Activated CD8-positive, alpha-beta memory T cell treated with anti-CD3 and anti-CD28 coated beads, Interleukin-2, amount 50 U/mL, for 1 hour (primary cell): ENCODE measurements at regions not wholly inside any gene's neighbourhood (a gene's known extent, or its start where the extent isn't known, plus 50 kb on each side); places are given as distances from the start of the nearest gene placed in this dataset.

Source experiments
- DNase-seq: peaks from one replicate; pipeline ENCODE4 v3.0.0-alpha.2; 2020; ENCODE audit errors: extremely low read depth

- DNase-seq = no peak
These were observed 110.5 kb upstream of the HABP2 start for GRCh38 chr10:113442336-113442735.

DNA sequence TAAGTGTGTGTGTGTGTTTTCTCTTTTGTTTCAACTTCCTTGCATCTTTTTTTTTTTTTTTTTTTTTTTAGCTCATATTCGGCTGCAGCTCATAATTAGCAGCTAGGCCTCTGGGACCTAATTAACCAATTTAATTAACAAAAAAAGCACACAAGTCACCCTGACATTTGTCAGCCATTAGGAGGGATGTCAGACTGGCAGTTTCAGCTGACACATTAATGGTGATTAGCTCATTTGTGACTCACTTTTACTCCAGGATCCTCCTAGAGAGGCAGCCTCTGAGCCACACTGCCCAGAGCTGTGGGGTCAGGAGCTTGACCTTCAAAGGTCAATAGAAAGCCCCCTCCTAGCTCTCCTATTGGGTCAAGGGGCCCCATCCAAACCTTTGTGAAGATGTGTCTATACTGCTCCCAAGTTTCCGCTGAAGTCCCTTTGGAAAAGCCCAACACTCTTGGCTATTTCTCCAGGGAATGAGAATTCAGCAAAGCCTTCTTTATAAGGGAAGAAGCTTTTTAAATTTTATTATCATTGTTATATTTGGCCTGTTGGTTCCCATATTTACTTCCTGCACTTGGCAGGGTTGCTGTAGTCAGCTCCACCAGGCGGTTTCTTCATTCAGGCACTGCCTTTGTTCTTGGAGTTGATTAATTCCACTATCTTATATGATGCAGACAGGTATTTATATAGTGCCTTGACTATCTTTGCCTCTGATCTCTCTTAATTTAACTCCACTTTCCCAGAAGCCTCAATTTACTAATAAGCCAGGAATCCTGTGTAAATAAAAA lies 109.5 kb upstream of the HABP2 start:
- DNase-seq = no peak

DNA sequence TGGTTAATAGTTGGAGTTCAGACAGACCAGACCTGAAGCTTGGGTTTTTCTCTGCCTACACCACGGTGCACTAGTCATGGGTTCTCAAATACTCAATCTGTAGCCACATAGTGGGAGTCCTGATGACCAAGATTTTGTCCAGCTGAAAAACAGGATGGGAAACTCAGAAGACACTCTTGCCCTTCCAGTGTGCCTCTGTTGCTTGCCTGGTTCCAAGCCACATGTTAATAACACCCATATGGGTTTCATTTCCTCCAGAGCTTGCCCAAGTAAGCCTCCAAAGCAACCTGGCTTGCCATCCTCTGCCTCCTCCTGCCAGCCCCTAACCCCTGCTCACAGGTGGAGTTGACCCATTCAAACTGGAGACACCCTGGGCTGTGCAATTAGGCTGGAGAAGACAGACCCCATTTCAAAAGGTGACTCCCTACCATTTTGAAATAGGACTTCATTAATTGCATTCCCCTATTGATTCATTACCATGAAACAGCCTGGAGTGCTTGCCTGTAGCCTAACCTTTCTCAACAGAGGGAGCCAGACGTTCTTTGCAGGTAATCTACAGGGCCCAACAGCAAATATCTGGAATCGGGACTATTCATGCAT lies 108.0 kb upstream of the HABP2 start:
- DNase-seq = no peak

DNA sequence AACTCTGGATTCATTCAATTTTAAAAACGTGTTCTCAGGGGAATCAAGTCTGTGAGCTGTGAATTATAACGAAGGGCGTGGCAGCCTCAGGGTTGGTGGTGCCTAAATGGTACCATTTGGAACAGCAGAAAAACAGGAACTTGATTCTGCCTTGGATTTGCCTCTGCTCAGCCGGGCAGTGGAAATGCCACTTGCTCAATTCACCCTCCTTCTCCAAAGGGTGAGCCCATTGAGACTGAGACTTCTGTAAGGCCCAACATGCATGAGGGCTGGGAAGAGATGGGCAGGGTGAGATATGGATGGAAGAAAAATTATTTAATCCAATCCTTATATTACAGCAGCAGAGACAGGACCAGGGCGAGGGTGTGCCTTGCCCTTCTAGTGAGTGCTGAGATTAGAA lies 107.1 kb upstream of the HABP2 start:
- DNase-seq = no peak

- DNase-seq = no peak
These were observed 106.1 kb upstream of the HABP2 start for GRCh38 chr10:113446739-113447138.

GRCh38 chr10:113447278-113447677 lies 105.6 kb upstream of the HABP2 start:
- no peak for DNase-seq

- DNase-seq = no peak
These were observed 103.7 kb upstream of the HABP2 start for GRCh38 chr10:113449006-113449695.

GRCh38 chr10:113450046-113450804 lies 102.6 kb upstream of the HABP2 start:
- DNase-seq = no peak

GRCh38 chr10:113450906-113451305 lies 101.9 kb upstream of the HABP2 start:
- DNase-seq = no peak

DNA sequence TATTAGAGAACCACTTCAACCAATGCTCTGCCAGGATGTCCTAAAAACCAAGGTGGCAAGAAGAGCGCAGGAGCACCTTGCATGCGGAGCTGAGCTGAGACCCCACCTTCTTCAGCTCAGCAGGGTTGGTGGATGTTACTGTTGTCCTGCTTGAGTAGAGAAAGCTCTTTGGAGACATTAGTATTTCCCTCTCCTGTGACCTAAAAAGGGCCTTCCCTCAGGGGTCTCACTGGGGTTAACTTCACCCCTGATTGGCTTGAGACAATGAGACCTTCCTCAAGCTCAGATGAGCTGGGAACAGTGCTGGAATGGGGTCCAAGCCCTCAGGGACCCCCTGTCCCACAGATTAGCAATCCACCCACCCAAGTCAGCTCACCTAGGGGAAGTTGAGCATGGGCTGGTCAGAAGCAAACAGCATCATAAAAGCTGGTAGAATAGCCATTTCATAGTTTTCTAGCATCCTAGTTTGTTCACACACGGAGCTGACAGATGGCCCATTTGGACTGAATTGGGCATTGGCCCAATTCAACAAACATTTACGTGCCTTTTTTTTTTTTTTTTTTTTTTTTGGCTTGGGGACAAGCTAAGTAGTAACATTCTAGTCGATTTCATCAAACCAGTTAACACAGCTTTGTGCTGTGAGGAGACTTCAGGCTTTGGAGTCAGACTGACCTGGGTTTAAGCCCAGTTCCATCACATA lies 100.6 kb upstream of the HABP2 start:
- no peak for DNase-seq

- no peak for DNase-seq
These were observed 99.5 kb upstream of the HABP2 start for GRCh38 chr10:113453351-113453750.

DNA sequence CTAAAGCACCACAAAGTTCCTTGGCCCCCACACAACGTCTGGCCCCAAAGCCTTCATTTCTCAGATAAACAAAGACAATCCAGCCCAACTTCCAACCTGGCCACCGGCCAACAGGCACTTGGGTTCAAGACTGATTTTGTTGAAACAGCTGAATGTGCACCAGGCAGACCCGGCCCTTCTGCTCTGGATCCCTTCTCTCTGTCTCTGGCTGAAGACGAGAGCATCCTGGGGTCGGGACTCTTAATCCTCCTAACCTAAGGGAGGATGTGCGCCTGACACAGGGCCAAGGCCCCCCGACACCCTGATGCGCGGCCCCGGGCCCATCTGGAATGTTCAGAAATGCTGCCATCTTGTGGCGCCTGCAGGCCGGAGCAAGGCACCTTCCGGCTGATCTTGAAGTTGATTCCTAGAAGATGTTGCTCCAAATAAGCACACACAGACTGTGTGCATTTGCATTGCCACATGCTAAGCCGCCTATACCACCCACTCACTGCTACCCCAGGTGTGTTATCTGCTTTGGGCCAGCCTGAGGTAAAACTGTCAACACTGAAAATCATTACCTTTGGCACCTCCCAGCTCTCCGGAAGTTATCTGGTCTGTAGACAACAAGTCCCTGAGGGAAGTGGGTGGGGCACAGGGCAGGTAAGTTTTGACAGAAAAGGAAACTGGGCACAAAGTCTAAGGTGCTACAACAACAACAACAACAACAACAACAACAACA lies 98.4 kb upstream of the HABP2 start:
- no peak for DNase-seq

DNA sequence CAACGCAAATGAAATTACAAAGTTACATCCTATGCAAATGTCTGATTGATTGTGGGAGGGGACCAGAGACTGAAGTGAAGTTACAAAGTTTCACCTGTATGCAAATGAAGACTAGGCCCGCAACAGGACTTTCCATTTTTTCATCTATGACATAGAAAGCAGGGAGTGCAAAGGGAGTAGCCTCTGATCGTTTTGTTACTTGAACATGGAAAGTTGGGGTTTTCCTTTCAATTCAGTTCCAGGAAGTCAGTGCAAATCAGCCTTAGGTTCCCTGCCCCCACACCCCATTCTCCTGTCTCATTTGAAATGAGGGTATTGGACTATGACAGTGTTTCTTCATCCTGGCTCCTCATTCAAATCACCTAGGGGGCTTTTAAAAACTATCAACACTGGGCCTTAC lies 96.9 kb upstream of the HABP2 start:
- no peak for DNase-seq

DNA sequence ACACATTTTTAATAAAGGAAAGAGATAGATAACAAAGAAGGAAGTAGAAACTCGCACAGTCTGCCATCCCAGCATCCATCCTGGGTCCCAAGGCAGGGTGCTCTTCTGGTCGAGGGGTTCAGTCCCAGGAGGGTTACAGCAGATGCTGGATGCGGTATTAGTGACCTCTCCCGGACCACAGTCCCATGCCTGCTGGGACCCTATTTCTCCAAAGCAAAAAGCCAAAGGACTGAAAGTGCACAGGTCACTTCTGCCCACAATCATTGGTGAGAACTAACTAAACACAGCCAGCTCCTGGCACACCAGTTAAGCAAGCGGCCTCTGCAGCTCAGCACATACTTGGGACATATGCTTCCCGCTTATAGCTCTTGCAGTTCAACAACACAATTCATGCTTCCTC lies 96.1 kb upstream of the HABP2 start:
- DNase-seq = no peak

DNA sequence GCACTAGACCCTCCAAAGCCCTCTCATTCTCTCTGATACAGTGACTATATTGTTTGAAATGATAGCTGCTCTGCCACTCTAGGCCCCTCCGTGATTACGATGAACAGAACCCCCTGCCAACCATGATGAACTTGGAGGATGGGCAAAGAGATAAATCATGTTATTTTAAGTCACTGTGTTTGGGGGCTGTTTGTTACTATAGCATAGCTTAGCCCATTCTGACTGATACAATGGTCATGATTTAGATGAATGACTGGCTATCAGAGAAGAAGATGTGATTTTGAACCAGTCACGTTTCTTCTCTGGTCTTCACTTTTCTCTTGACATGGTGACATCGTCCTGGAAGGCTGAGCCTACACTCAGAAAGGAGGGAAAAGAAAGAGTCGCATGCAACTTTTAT lies 95.4 kb upstream of the HABP2 start:
- DNase-seq = no peak

DNA sequence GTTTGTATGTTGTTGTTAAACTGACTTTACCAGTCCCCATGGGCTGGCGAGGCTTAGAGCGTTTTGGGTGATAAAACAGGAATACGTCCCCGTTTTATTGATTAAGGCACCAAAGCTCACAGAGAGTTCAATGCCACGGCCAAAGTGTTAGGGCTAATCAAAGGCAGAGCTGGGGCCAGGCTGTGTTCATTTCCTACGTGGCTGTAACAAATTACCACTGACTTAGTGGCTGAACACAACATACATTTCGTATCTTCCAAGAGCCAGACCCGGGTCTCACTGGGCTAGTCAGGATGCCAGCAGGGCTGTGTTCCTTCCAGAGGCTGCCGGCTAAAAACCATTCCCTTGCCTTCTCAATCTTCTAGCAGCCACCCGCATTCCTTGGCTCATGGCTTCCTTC lies 94.4 kb upstream of the HABP2 start:
- DNase-seq = no peak

DNA sequence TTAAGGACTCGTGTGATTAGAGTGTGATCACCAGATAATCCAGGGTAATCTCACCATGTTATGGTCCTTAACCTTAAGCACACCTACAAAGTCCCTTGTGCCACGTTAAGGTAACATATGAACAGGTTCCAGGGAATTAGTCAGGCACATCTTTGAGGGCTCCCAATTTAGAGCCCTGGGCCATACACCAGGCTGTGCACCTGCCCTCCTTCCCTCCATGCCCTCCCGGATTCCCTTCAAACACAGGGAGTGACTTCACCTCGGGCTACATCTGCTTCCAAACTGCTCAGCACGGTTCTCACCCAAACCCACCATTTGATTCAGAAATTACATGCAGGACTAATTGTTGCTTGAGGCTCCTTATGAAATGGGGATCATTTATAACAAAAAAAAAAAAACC lies 93.9 kb upstream of the HABP2 start:
- no peak for DNase-seq

GRCh38 chr10:113459626-113460280 lies 93.1 kb upstream of the HABP2 start:
- DNase-seq = no peak

GRCh38 chr10:113463083-113463482 lies 89.8 kb upstream of the HABP2 start:
- no peak for DNase-seq

DNA sequence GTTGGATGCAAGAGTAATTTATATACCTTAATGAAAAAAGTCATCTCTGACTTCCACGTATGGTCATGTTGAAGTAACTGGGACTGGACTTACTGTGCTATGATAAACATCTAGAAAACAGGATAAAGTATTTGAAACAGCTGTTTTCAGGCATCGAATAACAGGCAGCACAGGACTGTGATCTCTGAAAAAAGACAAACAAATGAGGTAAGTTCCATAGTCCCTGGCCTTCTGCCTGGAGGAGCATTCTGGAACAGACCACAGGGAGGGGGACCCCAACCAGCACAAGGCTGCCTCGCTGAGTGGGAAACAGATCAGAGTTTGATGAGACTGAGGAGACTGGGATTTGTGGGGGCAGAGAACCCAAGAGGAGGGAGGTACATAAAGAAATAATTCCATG lies 89.1 kb upstream of the HABP2 start:
- no peak for DNase-seq

GRCh38 chr10:113469796-113470195 lies 83.1 kb upstream of the HABP2 start:
- DNase-seq = no peak
